GM12878 (cell line): ENCODE measurements at regions not wholly inside any gene's neighbourhood (a gene's known extent, or its start where the extent isn't known, plus 50 kb on each side); places are given as distances from the start of the nearest gene placed in this dataset.

Experiments
- ATAC-seq: fragments of 200-7000 bp; cut with Tn5 transposase; 3 replicates; pipeline ENCODE4 v1.9.1; 2020; ENCODE audit warnings: mild to moderate bottlenecking, moderate library complexity
- BruUV-seq: library from RNA; stranded (reverse); fragments of 400-500 nt; replicated peaks from 2 replicates; lab custom pipeline; 2021; lab: Mats Ljungman, UMichigan
- CTCF ChIA-PET: fragments of 300-600 bp; sonication (Branson Sonifier 250); formaldehyde crosslinking; extraction: SDS; loops from one replicate; lab custom pipeline; 2021; ENCODE audit warnings: inconsistent platforms; lab: Yijun Ruan, JAX
- POLR2A ChIA-PET: fragments of 350-600 bp; formaldehyde crosslinking; extraction: SDS; loops from one replicate; lab custom pipeline; 2021; ENCODE audit warnings: inconsistent platforms; lab: Charles Lee
- RAD21 ChIA-PET: fragments of 300-600 bp; sonication (Branson Sonifier 250); formaldehyde crosslinking; loops from one replicate; lab custom pipeline; 2023; ENCODE audit warnings: antibody characterized with exemption; ENCODE audit not compliant: unreplicated experiment; lab: Charles Lee
- SMC1A ChIA-PET: fragments of 300-600 bp; sonication (Branson Sonifier 250); formaldehyde crosslinking; loops from one replicate; lab custom pipeline; 2023; ENCODE audit not compliant: unreplicated experiment, uncharacterized antibody; lab: Charles Lee
- DNase-seq: peaks from one replicate; pipeline ENCODE4 v3.0.0-alpha.2; 2011; ENCODE audit warnings: low read depth, low spot score
- FAIRE-seq: peaks from 3 replicates; lab custom pipeline; 2011; peaks lifted over from hg19 to GRCh38; lab: Jason Lieb, UNC
- H2AFZ ChIP-seq: 2 replicates; pipeline ENCODE4 v1.6.0; 2011; ENCODE audit warnings: low read depth, low read length, control low read depth; ENCODE audit not compliant: control insufficient read depth
- H3K27ac ChIP-seq: 2 replicates; pipeline ENCODE4 v1.5.1; 2011; ENCODE audit warnings: control low read depth; ENCODE audit not compliant: control insufficient read depth, insufficient read depth
- H3K27me3 ChIP-seq, 2 experiments: replicated peaks in 1 of 2; 2 replicates each; pipeline versions ENCODE4 v1.6.0 to v1.6.1; 2011; ENCODE audit warnings: low read length in 1 of 2; ENCODE audit not compliant: control insufficient read depth in 2 of 2, insufficient read depth in 2 of 2
- H3K36me3 ChIP-seq, 2 experiments: 2 replicates each; pipeline ENCODE4 v1.5.1; 2011; ENCODE audit warnings: low read length in 1 of 2; ENCODE audit not compliant: control insufficient read depth in 2 of 2, insufficient read depth in 2 of 2
- H3K4me1 ChIP-seq: 2 replicates; pipeline ENCODE4 v1.6.1; 2011; ENCODE audit warnings: mild to moderate bottlenecking, low read length, moderate library complexity, mixed read lengths; ENCODE audit not compliant: control insufficient read depth, insufficient read depth
- H3K4me2 ChIP-seq: 2 replicates; pipeline ENCODE4 v1.6.0; 2011; ENCODE audit warnings: control low read depth; ENCODE audit not compliant: control insufficient read depth, insufficient read depth
- H3K4me3 ChIP-seq: fragments of 200-600 bp; sonication (generic); 2 replicates; pipeline ENCODE4 v1.5.1; 2016
- H3K79me2 ChIP-seq: 2 replicates; pipeline ENCODE4 v1.6.0; 2011; ENCODE audit warnings: low read length; ENCODE audit not compliant: control insufficient read depth, insufficient read depth
- H3K9ac ChIP-seq: 2 replicates; pipeline ENCODE4 v1.8.0; 2011; ENCODE audit warnings: low read length, control low read depth, mixed read lengths; ENCODE audit not compliant: control insufficient read depth, insufficient read depth
- H3K9me3 ChIP-seq: replicated peaks from 3 replicates; pipeline ENCODE4 v1.5.1; 2011; ENCODE audit warnings: mild to moderate bottlenecking, low read length; ENCODE audit not compliant: control insufficient read depth, insufficient read depth
- H4K20me1 ChIP-seq: 2 replicates; pipeline ENCODE4 v1.6.0; 2011; ENCODE audit not compliant: control insufficient read depth, insufficient read depth
- BACH1 ChIP-seq: fragments of 450-650 bp; IDR thresholded peaks from 2 replicates; pipeline ENCODE4 v1.6.1; 2017; ENCODE audit warnings: mild to moderate bottlenecking, borderline replicate concordance
- CREM ChIP-seq: IDR thresholded peaks from 2 replicates; pipeline ENCODE4 v1.6.1; 2014; ENCODE audit warnings: antibody characterized with exemption, low read depth
- FOS ChIP-seq: IDR thresholded peaks from 3 replicates; pipeline ENCODE4 v1.6.1; 2011; ENCODE audit warnings: borderline replicate concordance; ENCODE audit not compliant: insufficient read length; ENCODE audit errors: extremely low read depth
- LARP7 ChIP-seq: fragments of 450-650 bp; IDR thresholded peaks from 2 replicates; pipeline ENCODE4 v1.6.1; 2017; ENCODE audit warnings: mild to moderate bottlenecking
- NFIC ChIP-seq: IDR thresholded peaks from 2 replicates; pipeline ENCODE4 v1.6.1; 2012; ENCODE audit warnings: low read depth, mild to moderate bottlenecking, inconsistent platforms, low read length, moderate library complexity
- STAT1 ChIP-seq: fragments of 450-650 bp; conservative IDR thresholded peaks from 2 replicates; pipeline ENCODE4 v1.6.1; 2014; ENCODE audit warnings: antibody characterized with exemption, mild to moderate bottlenecking
- SUPT20H ChIP-seq: IDR thresholded peaks from 2 replicates; pipeline ENCODE4 v1.6.1; 2011; ENCODE audit warnings: low read depth, mild to moderate bottlenecking, low read length, moderate library complexity, borderline replicate concordance; ENCODE audit not compliant: control insufficient read depth
- YBX1 ChIP-seq: fragments of 450-650 bp; IDR thresholded peaks from 2 replicates; pipeline ENCODE4 v1.6.1; 2016; ENCODE audit warnings: antibody characterized with exemption
- ZNF687 ChIP-seq: fragments of 450-650 bp; IDR thresholded peaks from 2 replicates; pipeline ENCODE4 v1.6.1; 2017; ENCODE audit warnings: mild to moderate bottlenecking, moderate library complexity
- WGBS: methylation state at CpG from one replicate; pipeline ENCODE4 v1.1.6; 2016; ENCODE audit warnings: low lambda C conversion rate; ENCODE audit not compliant: insufficient replicate concordance, insufficient coverage; ENCODE audit errors: missing lambda C conversion rate; 5-methylcytosine and 5-hydroxymethylcytosine counted together
- in situ Hi-C: fragments of 300-500 bp; cut with MboI; formaldehyde crosslinking; loops from 9 replicates; pipeline ENCODE4 v1.14.3; 2018; ENCODE audit warnings: mixed read lengths
- intact Hi-C: fragments of 100-400 bp; cut with micrococcal nuclease; formaldehyde crosslinking; loops from one replicate; pipeline ENCODE4 v1.14.2; 2022; ENCODE audit not compliant: unreplicated experiment
- TF ChIP-seq, protein P1 (sequence below): IDR thresholded peaks from 2 replicates; pipeline ENCODE4 v1.6.1; 2011; ENCODE audit warnings: low read depth, mild to moderate bottlenecking, low read length, moderate library complexity, borderline replicate concordance; ENCODE audit errors: extremely low read depth
- TF ChIP-seq, protein P2 (sequence below): fragments of 450-650 bp; IDR thresholded peaks from 2 replicates; pipeline ENCODE4 v1.6.1; 2017; ENCODE audit warnings: mild to moderate bottlenecking
- TF ChIP-seq, protein P3 (sequence below): IDR thresholded peaks from 2 replicates; pipeline ENCODE4 v1.6.1; 2011; ENCODE audit warnings: mild to moderate bottlenecking, low read depth, low read length, moderate library complexity; ENCODE audit not compliant: insufficient replicate concordance
- TF ChIP-seq, protein P4 (sequence below): fragments of 450-650 bp; formaldehyde crosslinking; IDR thresholded peaks from 2 replicates; pipeline ENCODE4 v1.4.0; 2022; ENCODE audit warnings: mild to moderate bottlenecking, moderate library complexity

GRCh38 chr18:77969972-77970371 is 720.3 kb downstream of the GALR1 start (continued):
- TF ChIP-seq, protein P1, sequence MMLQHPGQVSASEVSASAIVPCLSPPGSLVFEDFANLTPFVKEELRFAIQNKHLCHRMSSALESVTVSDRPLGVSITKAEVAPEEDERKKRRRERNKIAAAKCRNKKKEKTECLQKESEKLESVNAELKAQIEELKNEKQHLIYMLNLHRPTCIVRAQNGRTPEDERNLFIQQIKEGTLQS = no peak
- no peak for TF ChIP-seq FOS
- no peak for TF ChIP-seq STAT1
- TF ChIP-seq, protein P2, sequence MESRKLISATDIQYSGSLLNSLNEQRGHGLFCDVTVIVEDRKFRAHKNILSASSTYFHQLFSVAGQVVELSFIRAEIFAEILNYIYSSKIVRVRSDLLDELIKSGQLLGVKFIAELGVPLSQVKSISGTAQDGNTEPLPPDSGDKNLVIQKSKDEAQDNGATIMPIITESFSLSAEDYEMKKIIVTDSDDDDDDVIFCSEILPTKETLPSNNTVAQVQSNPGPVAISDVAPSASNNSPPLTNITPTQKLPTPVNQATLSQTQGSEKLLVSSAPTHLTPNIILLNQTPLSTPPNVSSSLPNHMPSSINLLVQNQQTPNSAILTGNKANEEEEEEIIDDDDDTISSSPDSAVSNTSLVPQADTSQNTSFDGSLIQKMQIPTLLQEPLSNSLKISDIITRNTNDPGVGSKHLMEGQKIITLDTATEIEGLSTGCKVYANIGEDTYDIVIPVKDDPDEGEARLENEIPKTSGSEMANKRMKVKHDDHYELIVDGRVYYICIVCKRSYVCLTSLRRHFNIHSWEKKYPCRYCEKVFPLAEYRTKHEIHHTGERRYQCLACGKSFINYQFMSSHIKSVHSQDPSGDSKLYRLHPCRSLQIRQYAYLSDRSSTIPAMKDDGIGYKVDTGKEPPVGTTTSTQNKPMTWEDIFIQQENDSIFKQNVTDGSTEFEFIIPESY = no peak
- TF ChIP-seq CREM = no peak
- TF ChIP-seq ZNF687 = no peak
- no peak for TF ChIP-seq YBX1

GRCh38 chr18:77970814-77971213 is 721.2 kb downstream of the GALR1 start:
- ChIA-PET POLR2A (no interaction called here), RAD21 (no interaction called here), CTCF (no interaction called here), SMC1A (no interaction called here)
- Histone ChIP-seq H3K27me3 (no peaks in the 10 kb centered on the region), H3K4me1 (no peaks in the 10 kb centered on the region), H3K4me3 (no peak overlapping the region), H3K9me3 (no peaks in the 10 kb centered on the region), H3K36me3 (no peaks in the 10 kb centered on the region), H3K79me2 (no peaks in the 10 kb centered on the region), H2AFZ (no peak overlapping the region), H3K27ac (no peak overlapping the region), H3K9ac (no peak overlapping the region), H3K4me2 (no peak overlapping the region), H4K20me1 (no peaks in the 10 kb centered on the region)
- DNase-seq = no peak
- no peak for ATAC-seq
- BruUV-seq = no TSS peak
- intact Hi-C loops (no loop called here), in situ Hi-C loops (no loop called here)
- WGBS = 37% methylated on average over 8 of the region's 8 CpGs
- no peak for FAIRE-seq
- no peak for TF ChIP-seq LARP7
- TF ChIP-seq, protein P3, sequence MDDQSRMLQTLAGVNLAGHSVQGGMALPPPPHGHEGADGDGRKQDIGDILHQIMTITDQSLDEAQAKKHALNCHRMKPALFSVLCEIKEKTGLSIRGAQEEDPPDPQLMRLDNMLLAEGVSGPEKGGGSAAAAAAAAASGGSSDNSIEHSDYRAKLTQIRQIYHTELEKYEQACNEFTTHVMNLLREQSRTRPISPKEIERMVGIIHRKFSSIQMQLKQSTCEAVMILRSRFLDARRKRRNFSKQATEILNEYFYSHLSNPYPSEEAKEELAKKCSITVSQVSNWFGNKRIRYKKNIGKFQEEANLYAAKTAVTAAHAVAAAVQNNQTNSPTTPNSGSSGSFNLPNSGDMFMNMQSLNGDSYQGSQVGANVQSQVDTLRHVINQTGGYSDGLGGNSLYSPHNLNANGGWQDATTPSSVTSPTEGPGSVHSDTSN = no peak
- TF ChIP-seq, protein P4, sequence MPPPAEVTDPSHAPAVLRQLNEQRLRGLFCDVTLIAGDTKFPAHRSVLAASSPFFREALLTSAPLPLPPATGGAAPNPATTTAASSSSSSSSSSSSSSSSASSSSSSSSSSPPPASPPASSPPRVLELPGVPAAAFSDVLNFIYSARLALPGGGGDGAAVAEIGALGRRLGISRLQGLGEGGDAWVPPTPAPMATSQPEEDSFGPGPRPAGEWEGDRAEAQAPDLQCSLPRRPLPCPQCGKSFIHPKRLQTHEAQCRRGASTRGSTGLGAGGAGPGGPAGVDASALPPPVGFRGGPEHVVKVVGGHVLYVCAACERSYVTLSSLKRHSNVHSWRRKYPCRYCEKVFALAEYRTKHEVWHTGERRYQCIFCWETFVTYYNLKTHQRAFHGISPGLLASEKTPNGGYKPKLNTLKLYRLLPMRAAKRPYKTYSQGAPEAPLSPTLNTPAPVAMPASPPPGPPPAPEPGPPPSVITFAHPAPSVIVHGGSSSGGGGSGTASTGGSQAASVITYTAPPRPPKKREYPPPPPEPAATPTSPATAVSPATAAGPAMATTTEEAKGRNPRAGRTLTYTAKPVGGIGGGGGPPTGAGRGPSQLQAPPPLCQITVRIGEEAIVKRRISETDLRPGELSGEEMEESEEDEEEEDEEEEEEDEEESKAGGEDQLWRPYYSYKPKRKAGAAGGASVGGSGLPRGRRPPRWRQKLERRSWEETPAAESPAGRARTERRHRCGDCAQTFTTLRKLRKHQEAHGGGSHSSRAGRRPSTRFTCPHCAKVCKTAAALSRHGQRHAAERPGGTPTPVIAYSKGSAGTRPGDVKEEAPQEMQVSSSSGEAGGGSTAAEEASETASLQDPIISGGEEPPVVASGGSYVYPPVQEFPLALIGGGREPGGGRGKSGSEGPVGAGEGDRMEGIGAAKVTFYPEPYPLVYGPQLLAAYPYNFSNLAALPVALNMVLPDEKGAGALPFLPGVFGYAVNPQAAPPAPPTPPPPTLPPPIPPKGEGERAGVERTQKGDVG (CRISPR knock-in tag) = no peak
- no peak for TF ChIP-seq STAT1
- TF ChIP-seq BACH1 = no peak
- TF ChIP-seq NFIC = no peak
- no peak for TF ChIP-seq SUPT20H
